PFSK-1 (cell line): ENCODE measurements at regions not wholly inside any gene's neighbourhood (a gene's known extent, or its start where the extent isn't known, plus 50 kb on each side); places are given as distances from the start of the nearest gene placed in this dataset.

Experiments used
- FOXP2 ChIP-seq: optimal IDR thresholded peaks from 2 replicates; pipeline ENCODE3; 2011; ENCODE audit warnings: borderline replicate concordance, control low read depth, inconsistent platforms; ENCODE audit not compliant: insufficient read depth; ENCODE audit errors: extremely low read length, extremely low read depth
- TAF1 ChIP-seq: IDR thresholded peaks from 2 replicates; pipeline ENCODE4 v1.6.1; 2012; ENCODE audit warnings: low read length, control low read depth, borderline replicate concordance; ENCODE audit not compliant: insufficient read depth

DNA sequence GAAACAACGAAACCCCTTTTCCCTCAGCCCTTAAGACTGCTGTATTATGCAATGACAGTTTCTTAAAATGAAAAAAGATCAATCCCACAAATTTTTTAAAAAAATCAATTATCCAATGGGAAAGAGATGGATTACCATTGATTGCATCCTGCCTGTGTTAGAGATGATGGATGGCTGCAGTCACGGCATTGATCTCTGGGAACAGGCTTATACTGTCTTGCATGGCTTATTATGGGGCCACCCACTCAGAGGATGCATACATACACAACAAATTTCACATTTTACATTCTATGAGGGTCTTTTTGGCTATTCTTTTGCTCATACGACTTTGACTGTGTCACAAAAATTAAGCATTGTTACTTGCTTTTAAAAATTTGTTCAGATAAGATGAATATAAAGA lies 724.3 kb downstream of the HDGFL1 start:
- no peak for TF ChIP-seq FOXP2
- no peak for TF ChIP-seq TAF1
